ENCODE measurements at regions not wholly inside any gene's neighbourhood (a gene's known extent, or its start where the extent isn't known, plus 50 kb on each side); places are given as distances from the start of the nearest gene placed in this dataset.

GRCh38 chr5:164009621-164010020 is 504.2 kb downstream of the MAT2B start:
- no peaks in the 10 kb centered on the region for H3K36me3 ChIP-seq (ENCODE audit: control insufficient read depth, insufficient read depth, low read length)
- H3K9ac ChIP-seq (ENCODE audit: low read length), result no peak overlapping the region
- H3K4me3 ChIP-seq (ENCODE audit: low read length), result no peak overlapping the region
- H3K9me3 ChIP-seq (ENCODE audit: control insufficient read depth, low read length), result no peaks in the 10 kb centered on the region
- no peaks in the 10 kb centered on the region for H3K27me3 ChIP-seq (ENCODE audit: control insufficient read depth, insufficient read depth, low read length)
- no peaks in the 10 kb centered on the region for H3K4me1 ChIP-seq (ENCODE audit: control insufficient read depth, insufficient read depth, low read length)

- no peaks in the 10 kb centered on the region for H3K27me3 ChIP-seq (ENCODE audit: control insufficient read depth, insufficient read depth, low read length)
- no peaks in the 10 kb centered on the region for H3K36me3 ChIP-seq (ENCODE audit: control insufficient read depth, insufficient read depth, low read length)
- H3K4me1 ChIP-seq (ENCODE audit: control insufficient read depth, insufficient read depth, low read length), result no peaks in the 10 kb centered on the region
- no peaks in the 10 kb centered on the region for H3K9me3 ChIP-seq (ENCODE audit: control insufficient read depth, low read length)
- H3K4me3 ChIP-seq (ENCODE audit: low read length), result no peak overlapping the region
- H3K9ac ChIP-seq (ENCODE audit: low read length), result no peak overlapping the region
Observed at GRCh38 chr5:164010900-164011299, 505.5 kb downstream of the MAT2B start.

DNA sequence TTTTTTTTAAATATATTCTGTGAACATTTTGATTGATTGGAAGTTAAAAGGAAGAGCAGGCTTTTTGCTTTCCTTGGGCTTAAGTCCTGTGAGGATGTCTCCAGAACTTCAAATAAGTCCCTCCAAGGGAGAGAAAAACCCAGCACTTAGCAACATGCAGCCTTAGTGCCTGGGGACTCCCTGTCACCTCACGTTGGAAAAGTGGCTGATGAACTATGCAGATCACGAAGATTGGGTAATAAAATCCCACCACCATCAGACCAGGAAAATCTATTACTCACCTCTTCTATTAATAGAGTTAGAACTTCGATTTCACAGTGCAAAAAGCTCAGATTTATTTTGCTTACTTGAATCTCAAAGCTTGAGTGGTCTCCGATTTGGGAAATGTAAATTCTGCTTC is 507.0 kb downstream of the MAT2B start:
- H3K4me1 ChIP-seq (ENCODE audit: control insufficient read depth, insufficient read depth, low read length), result no peaks in the 10 kb centered on the region
- H3K4me3 ChIP-seq (ENCODE audit: low read length), result no peak overlapping the region

GRCh38 chr5:164013077-164013670 is 507.8 kb downstream of the MAT2B start:
- Histone ChIP-seq H3K9me3 (ENCODE audit: control insufficient read depth, low read length) (no peaks in the 10 kb centered on the region), H3K4me3 (ENCODE audit: low read length) (no peak overlapping the region), H3K36me3 (ENCODE audit: control insufficient read depth, insufficient read depth, low read length) (no peaks in the 10 kb centered on the region), H3K27me3 (ENCODE audit: control insufficient read depth, insufficient read depth, low read length) (no peaks in the 10 kb centered on the region), H3K4me1 (ENCODE audit: control insufficient read depth, insufficient read depth, low read length) (no peaks in the 10 kb centered on the region), H3K9ac (ENCODE audit: low read length) (no peak overlapping the region)

More for the DNA sequence above, 507.0 kb downstream of the MAT2B start:
- Histone ChIP-seq H3K27me3 (ENCODE audit: control insufficient read depth, insufficient read depth, low read length) (no peaks in the 10 kb centered on the region), H3K9ac (ENCODE audit: low read length) (no peak overlapping the region), H3K36me3 (ENCODE audit: control insufficient read depth, insufficient read depth, low read length) (no peaks in the 10 kb centered on the region), H3K9me3 (ENCODE audit: control insufficient read depth, low read length) (no peaks in the 10 kb centered on the region)

DNA sequence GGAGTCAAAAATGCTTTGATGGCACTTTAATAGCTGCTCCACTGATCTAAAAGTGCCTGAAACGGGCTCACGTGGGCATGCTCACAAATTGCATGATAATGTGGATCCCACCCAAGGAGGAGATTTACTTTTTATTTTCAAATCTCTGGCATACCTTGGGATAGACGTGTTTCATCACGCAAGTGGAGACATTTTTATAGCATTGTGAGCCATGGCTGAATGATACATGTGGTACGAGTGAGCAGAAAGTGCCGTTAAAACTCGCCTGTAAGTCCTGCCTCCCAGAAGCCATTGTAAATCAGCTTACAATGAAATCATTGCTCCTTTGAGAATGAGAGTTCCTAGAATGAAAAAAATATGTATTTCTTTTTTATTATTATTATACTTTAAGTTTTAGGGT is 514.7 kb downstream of the MAT2B start:
- Histone ChIP-seq H3K4me1 (ENCODE audit: control insufficient read depth, insufficient read depth, low read length) (no peaks in the 10 kb centered on the region), H3K36me3 (ENCODE audit: control insufficient read depth, insufficient read depth, low read length) (no peaks in the 10 kb centered on the region), H3K9me3 (ENCODE audit: control insufficient read depth, low read length) (no peaks in the 10 kb centered on the region), H3K9ac (ENCODE audit: low read length) (no peak overlapping the region), H3K4me3 (ENCODE audit: low read length) (no peak overlapping the region), H3K27me3 (ENCODE audit: control insufficient read depth, insufficient read depth, low read length) (no peaks in the 10 kb centered on the region)

DNA sequence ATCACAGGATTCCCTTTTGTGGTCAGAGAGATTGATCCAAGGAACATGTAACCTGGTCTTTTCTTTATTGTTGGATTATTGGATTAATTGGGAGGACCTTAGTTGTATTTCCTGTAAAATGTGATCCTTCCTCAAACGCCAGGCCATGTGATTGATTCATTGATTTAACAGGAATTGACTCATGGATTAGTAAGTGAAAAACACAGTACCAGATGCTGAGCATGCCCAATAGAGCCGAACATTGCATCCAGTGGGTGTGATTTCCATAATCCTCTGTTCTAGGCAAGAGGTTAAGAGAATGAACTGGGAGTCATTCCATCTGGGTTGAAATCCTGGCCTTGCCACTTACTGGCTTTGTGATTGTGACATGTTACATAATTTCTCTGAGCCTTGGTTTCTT is 522.3 kb downstream of the MAT2B start:
- Histone ChIP-seq H3K4me3 (ENCODE audit: low read length) (no peak overlapping the region), H3K36me3 (ENCODE audit: control insufficient read depth, insufficient read depth, low read length) (no peaks in the 10 kb centered on the region), H3K4me1 (ENCODE audit: control insufficient read depth, insufficient read depth, low read length) (no peaks in the 10 kb centered on the region), H3K9me3 (ENCODE audit: control insufficient read depth, low read length) (no peaks in the 10 kb centered on the region), H3K27me3 (ENCODE audit: control insufficient read depth, insufficient read depth, low read length) (no peaks in the 10 kb centered on the region), H3K9ac (ENCODE audit: low read length) (no peak overlapping the region)

DNA sequence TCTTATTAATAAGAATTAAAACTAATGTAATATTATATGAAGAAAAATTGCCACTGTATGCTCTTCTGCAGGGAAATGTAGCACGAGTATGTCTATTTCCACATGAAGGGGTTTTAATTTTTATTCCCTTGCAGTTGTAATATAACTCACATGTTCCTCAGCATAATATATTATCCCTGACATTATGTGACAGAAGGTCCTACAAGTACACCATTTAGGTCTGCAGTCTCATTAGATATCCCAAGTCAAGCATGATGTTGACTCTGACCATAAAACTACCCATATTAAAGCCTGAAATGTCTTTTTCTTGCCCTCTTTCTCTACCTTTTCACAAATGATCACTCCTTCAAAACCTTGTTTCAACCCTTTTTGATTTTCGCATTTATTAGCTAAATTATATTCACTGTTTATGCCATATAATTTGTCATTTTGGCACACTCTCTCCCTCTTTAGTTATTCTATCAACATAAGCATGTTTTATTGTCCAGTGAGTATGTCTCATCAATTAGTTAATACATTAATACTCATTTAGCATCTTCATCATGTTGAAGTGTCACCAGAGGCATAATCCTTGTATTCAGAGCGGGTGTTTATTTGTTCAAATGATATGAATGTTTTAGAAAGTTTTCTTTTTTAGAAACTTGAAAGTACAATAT is 532.8 kb downstream of the MAT2B start:
- no peak overlapping the region for H3K9ac ChIP-seq (ENCODE audit: low read length)
- H3K4me1 ChIP-seq (ENCODE audit: control insufficient read depth, insufficient read depth, low read length), result no peaks in the 10 kb centered on the region
- H3K4me3 ChIP-seq (ENCODE audit: low read length), result no peak overlapping the region
- no peaks in the 10 kb centered on the region for H3K27me3 ChIP-seq (ENCODE audit: control insufficient read depth, insufficient read depth, low read length)
- no peaks in the 10 kb centered on the region for H3K9me3 ChIP-seq (ENCODE audit: control insufficient read depth, low read length)
- H3K36me3 ChIP-seq (ENCODE audit: control insufficient read depth, insufficient read depth, low read length), result no peaks in the 10 kb centered on the region

GRCh38 chr5:164041105-164041504 is 535.7 kb downstream of the MAT2B start:
- Histone ChIP-seq H3K4me3 (ENCODE audit: low read length) (no peak overlapping the region), H3K4me1 (ENCODE audit: control insufficient read depth, insufficient read depth, low read length) (no peaks in the 10 kb centered on the region), H3K9ac (ENCODE audit: low read length) (no peak overlapping the region), H3K36me3 (ENCODE audit: control insufficient read depth, insufficient read depth, low read length) (no peaks in the 10 kb centered on the region), H3K27me3 (ENCODE audit: control insufficient read depth, insufficient read depth, low read length) (no peaks in the 10 kb centered on the region), H3K9me3 (ENCODE audit: control insufficient read depth, low read length) (no peaks in the 10 kb centered on the region)

- H3K27me3 ChIP-seq (ENCODE audit: control insufficient read depth, insufficient read depth, low read length), result no peaks in the 10 kb centered on the region
- no peaks in the 10 kb centered on the region for H3K9me3 ChIP-seq (ENCODE audit: control insufficient read depth, low read length)
- H3K4me1 ChIP-seq (ENCODE audit: control insufficient read depth, insufficient read depth, low read length), result no peaks in the 10 kb centered on the region
- H3K9ac ChIP-seq (ENCODE audit: low read length), result no peak overlapping the region
- H3K36me3 ChIP-seq (ENCODE audit: control insufficient read depth, insufficient read depth, low read length), result no peaks in the 10 kb centered on the region
- H3K4me3 ChIP-seq (ENCODE audit: low read length), result no peak overlapping the region
Observed at GRCh38 chr5:164048359-164048926, 543.0 kb downstream of the MAT2B start.

DNA sequence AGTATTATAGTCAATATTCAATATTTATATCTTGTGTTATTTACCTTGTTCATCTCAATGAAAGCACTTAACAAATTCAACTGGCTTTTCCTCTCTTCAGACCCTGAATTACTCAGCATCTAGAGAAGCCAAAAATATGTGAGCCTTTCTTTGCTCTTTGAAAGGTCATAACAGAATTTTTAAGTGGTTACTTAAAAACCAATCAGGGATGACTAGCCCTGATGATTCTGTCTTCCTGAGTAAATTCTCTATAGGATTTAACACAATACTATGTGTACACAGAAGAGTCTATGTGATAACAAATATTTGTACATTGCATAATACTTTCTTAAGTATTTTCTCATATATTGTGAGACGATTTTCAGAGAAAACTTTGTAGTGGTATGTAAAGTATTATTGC is 546.3 kb downstream of the MAT2B start:
- H3K4me3 ChIP-seq (ENCODE audit: low read length), result no peak overlapping the region
- no peak overlapping the region for H3K9ac ChIP-seq (ENCODE audit: low read length)
- no peaks in the 10 kb centered on the region for H3K27me3 ChIP-seq (ENCODE audit: control insufficient read depth, insufficient read depth, low read length)
- no peaks in the 10 kb centered on the region for H3K4me1 ChIP-seq (ENCODE audit: control insufficient read depth, insufficient read depth, low read length)
- no peaks in the 10 kb centered on the region for H3K36me3 ChIP-seq (ENCODE audit: control insufficient read depth, insufficient read depth, low read length)
- H3K9me3 ChIP-seq (ENCODE audit: control insufficient read depth, low read length), result no peaks in the 10 kb centered on the region

- H3K36me3 ChIP-seq (ENCODE audit: control insufficient read depth, insufficient read depth, low read length), result no peaks in the 10 kb centered on the region
- H3K4me1 ChIP-seq (ENCODE audit: control insufficient read depth, insufficient read depth, low read length), result no peaks in the 10 kb centered on the region
- H3K4me3 ChIP-seq (ENCODE audit: low read length), result no peak overlapping the region
- no peak overlapping the region for H3K9ac ChIP-seq (ENCODE audit: low read length)
- no peaks in the 10 kb centered on the region for H3K9me3 ChIP-seq (ENCODE audit: control insufficient read depth, low read length)
- no peaks in the 10 kb centered on the region for H3K27me3 ChIP-seq (ENCODE audit: control insufficient read depth, insufficient read depth, low read length)
Observed at GRCh38 chr5:164052536-164053093, 547.2 kb downstream of the MAT2B start.

DNA sequence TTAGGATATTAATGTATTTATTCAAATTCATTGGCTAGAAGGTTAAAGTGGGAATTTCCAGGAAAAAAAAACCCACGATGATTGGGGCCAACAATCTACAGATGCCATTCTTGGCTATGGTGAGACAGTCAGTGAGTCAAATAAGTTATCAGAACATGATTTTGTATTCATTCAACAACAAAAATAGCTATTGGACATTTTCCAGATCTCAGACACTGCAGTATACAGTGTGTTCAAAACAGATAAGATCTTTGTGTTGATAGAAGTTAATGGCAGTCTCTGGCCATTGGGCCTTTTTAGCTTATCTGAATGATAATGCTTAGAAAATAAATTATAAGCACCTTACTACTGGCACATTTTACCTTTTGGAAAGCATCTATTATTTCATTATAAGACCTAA is 547.7 kb downstream of the MAT2B start:
- H3K36me3 ChIP-seq (ENCODE audit: control insufficient read depth, insufficient read depth, low read length), result no peaks in the 10 kb centered on the region
- H3K27me3 ChIP-seq (ENCODE audit: control insufficient read depth, insufficient read depth, low read length), result no peaks in the 10 kb centered on the region
- no peak overlapping the region for H3K4me3 ChIP-seq (ENCODE audit: low read length)
- H3K9me3 ChIP-seq (ENCODE audit: control insufficient read depth, low read length), result no peaks in the 10 kb centered on the region
- no peaks in the 10 kb centered on the region for H3K4me1 ChIP-seq (ENCODE audit: control insufficient read depth, insufficient read depth, low read length)
- no peak overlapping the region for H3K9ac ChIP-seq (ENCODE audit: low read length)

Measured in mucosa of stomach (tissue), 1 donor.